GM12873 (cell line): ENCODE measurements at regions not wholly inside any gene's neighbourhood (a gene's known extent, or its start where the extent isn't known, plus 50 kb on each side); places are given as distances from the start of the nearest gene placed in this dataset.

ENCODE experiments used
- CTCF ChIP-seq: IDR thresholded peaks from 2 replicates; pipeline ENCODE4 v1.5.1; 2012; ENCODE audit warnings: low read depth, mild to moderate bottlenecking, moderate library complexity, low read length, control low read depth; ENCODE audit not compliant: insufficient read depth; ENCODE audit errors: missing control alignments

GRCh38 chr3:20564966-20565365, 379.0 kb upstream of the SGO1 start:
- TF ChIP-seq CTCF = no peak

- TF ChIP-seq CTCF = no peak
These were observed 378.0 kb upstream of the SGO1 start for GRCh38 chr3:20563985-20564384.

GRCh38 chr3:20563251-20563650, 377.2 kb upstream of the SGO1 start:
- TF ChIP-seq CTCF = no peak

GRCh38 chr3:20561166-20561565, 375.2 kb upstream of the SGO1 start:
- TF ChIP-seq CTCF = no peak

GRCh38 chr3:20558161-20558560, 372.2 kb upstream of the SGO1 start:
- TF ChIP-seq CTCF = no peak

GRCh38 chr3:20556661-20557060, 370.7 kb upstream of the SGO1 start:
- TF ChIP-seq CTCF = no peak

DNA sequence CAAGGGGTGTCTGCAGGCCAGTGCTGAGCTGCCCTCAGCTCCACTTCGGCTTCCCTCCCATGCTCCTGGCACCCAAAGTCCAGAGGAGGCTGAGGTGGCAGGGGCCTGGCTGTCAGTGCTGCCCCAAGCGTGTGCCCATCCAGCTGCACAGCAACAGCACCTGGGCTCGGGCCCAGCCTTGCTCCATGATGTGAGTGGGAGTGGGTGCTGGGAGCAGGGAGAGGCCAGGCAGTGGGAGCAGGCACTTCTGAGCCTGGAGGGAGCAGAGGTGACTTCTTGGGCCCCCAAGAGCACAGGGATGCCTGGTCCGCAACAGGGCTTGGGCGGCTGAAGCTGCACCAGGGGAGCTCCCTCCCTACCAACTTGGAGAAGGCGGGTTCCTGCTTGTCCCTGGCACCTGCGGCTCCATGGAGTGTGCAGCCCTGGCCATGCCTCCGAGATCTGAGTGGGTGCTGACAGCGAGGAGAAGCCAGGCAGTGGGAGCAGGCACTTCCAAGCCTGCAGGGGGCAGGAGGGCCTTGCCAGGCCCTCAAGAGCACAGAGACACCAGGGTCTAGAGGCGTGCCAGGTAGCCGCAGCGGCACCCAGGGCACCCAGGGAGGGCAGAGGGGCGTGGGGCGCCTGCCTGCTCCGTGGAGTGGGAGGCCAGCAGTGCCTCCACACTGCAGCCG, 366.7 kb upstream of the SGO1 start:
- no peak for TF ChIP-seq CTCF
